ENCODE measurements at regions not wholly inside any gene's neighbourhood (a gene's known extent, or its start where the extent isn't known, plus 50 kb on each side); places are given as distances from the start of the nearest gene placed in this dataset.
A peak's percentile ranks its signal among the peaks of the same experiment; 100 is the strongest.

DNA sequence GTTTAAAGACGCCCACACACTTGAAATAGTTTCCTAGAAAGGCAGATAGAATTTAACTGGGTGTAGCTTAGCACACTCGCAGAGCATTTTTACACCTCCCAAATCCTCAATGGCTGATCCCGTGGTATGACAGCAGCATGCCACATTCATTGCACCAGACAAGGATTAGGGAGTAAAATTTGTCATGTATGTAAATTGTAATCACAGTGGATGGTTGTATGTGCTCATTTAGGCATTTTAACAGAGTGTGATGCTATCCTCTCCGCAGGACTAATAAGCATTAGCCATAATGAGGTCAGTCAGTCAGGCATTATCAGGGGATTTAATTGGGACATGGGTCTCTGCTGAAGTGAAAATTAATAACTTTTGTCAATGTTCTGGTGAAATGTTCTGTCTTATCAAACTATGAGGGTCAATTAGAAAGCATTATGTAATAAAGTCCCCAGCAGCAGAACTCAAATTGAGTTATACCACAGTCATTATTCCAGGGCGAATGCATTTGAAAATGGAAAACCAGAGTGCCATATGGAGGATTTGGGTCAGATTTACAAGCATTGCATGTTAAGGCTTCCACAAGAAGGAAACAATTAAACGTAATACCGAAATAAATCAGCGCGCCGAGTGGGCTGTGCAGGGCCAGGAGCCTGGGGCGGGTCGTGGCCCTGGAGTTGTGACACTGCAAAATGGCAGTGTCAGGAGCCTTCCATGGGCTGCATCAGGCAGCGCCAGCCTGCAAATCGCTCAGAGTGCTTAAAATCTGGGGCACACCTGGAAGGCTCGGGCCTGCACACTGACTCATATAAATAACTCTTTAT, 602.2 kb downstream of the BNC2 start:
- H3K9me3 Mint-ChIP-seq, result no peaks in the 10 kb centered on the region; a peak in 1 of 5 replicates
- no peak overlapping the region for H3K56ac ChIP-seq (ENCODE audit: insufficient read length, low read depth, low read length)
- H2BK20ac ChIP-seq (ENCODE audit: low read depth, low read length, poor library complexity, severe bottlenecking), result no peak overlapping the region
- H2BK5ac ChIP-seq (ENCODE audit: insufficient read length, low read length), result no peak overlapping the region
- H3K27ac ChIP-seq (ENCODE audit: insufficient read length, low read depth, low read length), result no peak overlapping the region
- no peak overlapping the region for H4K5ac ChIP-seq (ENCODE audit: insufficient read length, low read depth, low read length)
- no peak overlapping the region for H4K8ac ChIP-seq (replicated peaks; ENCODE audit: insufficient read length, low read depth, low read length)
- no peak overlapping the region for H3K23ac ChIP-seq (ENCODE audit: insufficient read length, low read depth, low read length)
- no peaks in the 10 kb centered on the region for H3K36me3 Mint-ChIP-seq (ENCODE audit: insufficient read depth in 1 of 3, low read depth in 3 of 3)
- H3K27me3 Mint-ChIP-seq (ENCODE audit: low read depth), result peaks cover 5% of the 10 kb centered on the region
- no CpG with 5 or more reads among the region's 15 CpGs for WGBS (ENCODE audit: extremely low coverage, insufficient read length, low lambda C conversion rate)
- H2BK12ac ChIP-seq (ENCODE audit: insufficient read length, low read depth, low read length), result no peak overlapping the region
- H3K18ac ChIP-seq (ENCODE audit: insufficient read length, low read depth, low read length), result no peak overlapping the region
- peak; percentile 12 for DNase-seq
- no peaks in the 10 kb centered on the region for H3K79me1 ChIP-seq (ENCODE audit: insufficient read depth, low read depth, low read length, poor library complexity, severe bottlenecking)
- TF ChIP-seq, protein P1, sequence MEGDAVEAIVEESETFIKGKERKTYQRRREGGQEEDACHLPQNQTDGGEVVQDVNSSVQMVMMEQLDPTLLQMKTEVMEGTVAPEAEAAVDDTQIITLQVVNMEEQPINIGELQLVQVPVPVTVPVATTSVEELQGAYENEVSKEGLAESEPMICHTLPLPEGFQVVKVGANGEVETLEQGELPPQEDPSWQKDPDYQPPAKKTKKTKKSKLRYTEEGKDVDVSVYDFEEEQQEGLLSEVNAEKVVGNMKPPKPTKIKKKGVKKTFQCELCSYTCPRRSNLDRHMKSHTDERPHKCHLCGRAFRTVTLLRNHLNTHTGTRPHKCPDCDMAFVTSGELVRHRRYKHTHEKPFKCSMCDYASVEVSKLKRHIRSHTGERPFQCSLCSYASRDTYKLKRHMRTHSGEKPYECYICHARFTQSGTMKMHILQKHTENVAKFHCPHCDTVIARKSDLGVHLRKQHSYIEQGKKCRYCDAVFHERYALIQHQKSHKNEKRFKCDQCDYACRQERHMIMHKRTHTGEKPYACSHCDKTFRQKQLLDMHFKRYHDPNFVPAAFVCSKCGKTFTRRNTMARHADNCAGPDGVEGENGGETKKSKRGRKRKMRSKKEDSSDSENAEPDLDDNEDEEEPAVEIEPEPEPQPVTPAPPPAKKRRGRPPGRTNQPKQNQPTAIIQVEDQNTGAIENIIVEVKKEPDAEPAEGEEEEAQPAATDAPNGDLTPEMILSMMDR (conservative IDR thresholded peaks at IDR 0.05), result no peak
- no peak overlapping the region for H3T11ph ChIP-seq (ENCODE audit: low read length)
- no peaks in the 10 kb centered on the region for H3K79me2 ChIP-seq (ENCODE audit: insufficient read depth, low read length)
- no peak overlapping the region for H2AK5ac ChIP-seq (ENCODE audit: insufficient read length, low read length)
- H3K27me3 ChIP-seq (ENCODE audit: insufficient read depth, low read length), result no peaks in the 10 kb centered on the region
- no peak overlapping the region for H3K9ac ChIP-seq (ENCODE audit: extremely low read depth, insufficient read length, low read length)
- peaks cover 25 to 29% of the 10 kb centered on the region in 2 experiments for H3K4me1 Mint-ChIP-seq
- no peak overlapping the region for H3K27ac Mint-ChIP-seq
- H3K23me2 ChIP-seq (ENCODE audit: insufficient read length, low read depth, low read length, poor library complexity, severe bottlenecking), result no peaks in the 10 kb centered on the region
- H3K9me3 ChIP-seq (ENCODE audit: control insufficient read depth, low read depth, low read length), result no peaks in the 10 kb centered on the region
- no peak overlapping the region for H2BK120ac ChIP-seq (ENCODE audit: low read depth, low read length, poor library complexity, severe bottlenecking)
- no peak overlapping the region for H3K4me3 Mint-ChIP-seq
- H2BK15ac ChIP-seq (ENCODE audit: low read depth, low read length), result no peak overlapping the region
- H4K91ac ChIP-seq (ENCODE audit: insufficient read length, low read depth, low read length), result no peak overlapping the region
- no peak overlapping the region for H3K14ac ChIP-seq (ENCODE audit: insufficient read depth, low read length)
- H4K20me1 ChIP-seq (ENCODE audit: control insufficient read depth, insufficient read depth, insufficient read length), result no peaks in the 10 kb centered on the region
- no peak overlapping the region for H2AFZ ChIP-seq (ENCODE audit: low read length)
- no peak overlapping the region for H3K4me2 ChIP-seq (ENCODE audit: insufficient read depth, insufficient read length, low read length)
- H3K4ac ChIP-seq (ENCODE audit: low read depth, low read length), result no peak overlapping the region
- H3K4me1 ChIP-seq (ENCODE audit: insufficient read depth, low read length), result no peaks in the 10 kb centered on the region
